Fibroblast of lung (primary cell): ENCODE measurements at regions not wholly inside any gene's neighbourhood (a gene's known extent, or its start where the extent isn't known, plus 50 kb on each side); places are given as distances from the start of the nearest gene placed in this dataset.
A peak's percentile ranks its signal among the peaks of the same experiment; 100 is the strongest.

Experiments used
- DNase-seq, 2 donors: peaks; one replicate each; pipeline versions ENCODE4 v3.0.0 to v3.0.0-alpha.2; 2010; ENCODE audit warnings: low read depth in 2 of 2
- H2AFZ ChIP-seq: 2 replicates; pipeline ENCODE4 v1.5.1; 2012; ENCODE audit warnings: low read length, control low read depth, inconsistent platforms
- H3K27ac ChIP-seq: 2 replicates; pipeline ENCODE4 v1.5.1; 2011; ENCODE audit warnings: low read length, control low read depth; ENCODE audit not compliant: insufficient read depth
- H3K27me3 ChIP-seq: 2 replicates; pipeline ENCODE4 v1.5.1; 2011; ENCODE audit warnings: mild to moderate bottlenecking, low read length; ENCODE audit not compliant: control insufficient read depth, insufficient read depth
- H3K36me3 ChIP-seq: 2 replicates; pipeline ENCODE4 v1.5.1; 2011; ENCODE audit warnings: low read length; ENCODE audit not compliant: control insufficient read depth, insufficient read depth
- H3K4me1 ChIP-seq: 2 replicates; pipeline ENCODE4 v1.5.1; 2011; ENCODE audit warnings: low read length; ENCODE audit not compliant: control insufficient read depth, insufficient read depth; ENCODE audit errors: extremely low read depth
- H3K4me2 ChIP-seq: 2 replicates; pipeline ENCODE4 v1.5.1; 2011; ENCODE audit warnings: low read length, control low read depth; ENCODE audit not compliant: insufficient read depth; ENCODE audit errors: extremely low read depth
- H3K4me3 ChIP-seq, 4 experiments: fragments of 200-600 bp in 1 of 4; sonication (generic) in 1 of 4; replicated peaks in 1 of 4; 2 replicates each; pipeline ENCODE4 v1.5.1; 2011 to 2016; ENCODE audit warnings: low read length in 4 of 4, low read depth in 3 of 4, mild to moderate bottlenecking in 3 of 4, control low read depth in 2 of 4, inconsistent platforms in 1 of 4, mixed read lengths in 1 of 4; ENCODE audit not compliant: insufficient read depth in 1 of 4; ENCODE audit errors: control extremely low read depth in 1 of 4
- H3K79me2 ChIP-seq: 2 replicates; pipeline ENCODE4 v1.5.1; 2012; ENCODE audit warnings: mild to moderate bottlenecking, low read length, inconsistent platforms; ENCODE audit not compliant: control insufficient read depth, insufficient read depth
- H3K9ac ChIP-seq: 2 replicates; pipeline ENCODE4 v1.5.1; 2011; ENCODE audit warnings: mild to moderate bottlenecking, low read length, control low read depth; ENCODE audit not compliant: insufficient read depth
- H3K9me3 ChIP-seq: 2 replicates; pipeline ENCODE4 v1.5.1; 2012; ENCODE audit warnings: low read depth, low read length; ENCODE audit not compliant: control insufficient read depth, insufficient read depth
- H4K20me1 ChIP-seq: 2 replicates; pipeline ENCODE4 v1.5.1; 2011; ENCODE audit warnings: low read length; ENCODE audit not compliant: control insufficient read depth, insufficient read depth; ENCODE audit errors: extremely low read depth
- CTCF ChIP-seq, 2 donors: IDR thresholded peaks in 1 of 2; conservative IDR thresholded peaks in 1 of 2; 1 replicate in 1 of 2; 2 replicates in 1 of 2; pipeline ENCODE4 v1.5.1; 2011 to 2012; ENCODE audit warnings: low read length in 2 of 2, control low read depth in 1 of 2, inconsistent platforms in 1 of 2, low read depth in 1 of 2, mild to moderate bottlenecking in 1 of 2
- EZH2 ChIP-seq: IDR thresholded peaks from 2 replicates; pipeline ENCODE4 v1.5.1; 2012; ENCODE audit warnings: low read length, control low read depth, mild to moderate bottlenecking; ENCODE audit errors: missing control alignments

- Histone ChIP-seq H2AFZ (no peak overlapping the region), H3K36me3 (no peaks in the 10 kb centered on the region), H3K27me3 (no peaks in the 10 kb centered on the region), H3K9ac (no peak overlapping the region), H3K4me3 (no peak overlapping the region), H3K4me2 (no peak overlapping the region), H3K4me1 (no peaks in the 10 kb centered on the region), H4K20me1 (no peaks in the 10 kb centered on the region), H3K9me3 (no peaks in the 10 kb centered on the region), H3K27ac (no peak overlapping the region), H3K79me2 (no peaks in the 10 kb centered on the region)
- DNase-seq = no peak
- TF ChIP-seq CTCF (conservative IDR thresholded peaks at IDR 0.05 in 1 of 2, IDR thresholded peaks at IDR 0.05 in 1 of 2; ENCODE audit: low read depth in 1 of 2, low read length in 2 of 2) (no peak), EZH2 (no peak)
These were observed 123.6 kb upstream of the B3GALT2 start for GRCh38 chr1:193309936-193310475.

GRCh38 chr1:193308438-193308837 lies 122.0 kb upstream of the B3GALT2 start:
- Histone ChIP-seq H2AFZ (no peak overlapping the region), H3K4me2 (no peak overlapping the region), H3K4me1 (no peaks in the 10 kb centered on the region), H3K27me3 (no peaks in the 10 kb centered on the region), H4K20me1 (no peaks in the 10 kb centered on the region), H3K9ac (no peak overlapping the region), H3K9me3 (no peaks in the 10 kb centered on the region), H3K4me3 (no peak overlapping the region), H3K27ac (no peak overlapping the region), H3K79me2 (no peaks in the 10 kb centered on the region), H3K36me3 (no peaks in the 10 kb centered on the region)
- TF ChIP-seq EZH2 = no peak
- no peak for TF ChIP-seq CTCF (conservative IDR thresholded peaks at IDR 0.05 in 1 of 2, IDR thresholded peaks at IDR 0.05 in 1 of 2; ENCODE audit: low read depth in 1 of 2, low read length in 2 of 2)
- peak in 1 of 2 donors; percentile 65 for DNase-seq

DNA sequence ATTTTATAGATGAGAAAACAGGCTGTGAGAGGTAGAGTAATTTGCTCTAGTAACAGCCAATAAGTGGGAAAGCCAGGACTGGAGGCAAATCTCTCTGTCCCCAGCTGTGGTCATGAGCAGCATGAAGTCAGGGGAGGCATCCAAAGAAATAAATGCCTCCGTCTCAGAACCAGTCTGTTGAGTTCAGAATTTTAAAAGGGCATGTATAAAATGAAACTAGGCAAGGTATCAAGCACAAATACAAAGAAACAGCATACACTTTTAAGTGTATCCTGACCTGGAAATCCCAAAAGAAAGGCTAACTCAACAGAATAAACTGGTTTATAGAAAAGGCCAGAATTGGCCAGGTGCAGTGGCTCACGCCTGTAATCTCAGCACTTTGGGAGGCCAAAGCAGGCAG lies 120.0 kb upstream of the B3GALT2 start:
- H3K4me1 ChIP-seq = no peaks in the 10 kb centered on the region
- H3K27me3 ChIP-seq = no peaks in the 10 kb centered on the region
- H3K36me3 ChIP-seq = no peaks in the 10 kb centered on the region
- no peak for DNase-seq
- no peaks in the 10 kb centered on the region for H3K9me3 ChIP-seq
- no peak overlapping the region for H3K27ac ChIP-seq
- H2AFZ ChIP-seq = no peak overlapping the region
- H3K79me2 ChIP-seq = no peaks in the 10 kb centered on the region
- no peak overlapping the region for H3K4me2 ChIP-seq
- no peaks in the 10 kb centered on the region for H4K20me1 ChIP-seq
- TF ChIP-seq EZH2 (no peak), CTCF (conservative IDR thresholded peaks at IDR 0.05 in 1 of 2, IDR thresholded peaks at IDR 0.05 in 1 of 2; ENCODE audit: low read depth in 1 of 2, low read length in 2 of 2) (no peak)
- no peak overlapping the region for H3K4me3 ChIP-seq
- H3K9ac ChIP-seq = no peak overlapping the region
